Mucosa of rectum (tissue), 2 donors: ENCODE measurements at regions not wholly inside any gene's neighbourhood (a gene's known extent, or its start where the extent isn't known, plus 50 kb on each side); places are given as distances from the start of the nearest gene placed in this dataset.

ENCODE experiments used
- H3K27ac ChIP-seq, 2 donors: one replicate each; pipeline ENCODE4 v1.7.0; 2013; ENCODE audit warnings: inconsistent platforms in 2 of 2, low read depth in 2 of 2, low read length in 2 of 2
- H3K27me3 ChIP-seq, 2 donors: one replicate each; pipeline ENCODE4 v1.7.0; 2013; ENCODE audit warnings: low read length in 2 of 2; ENCODE audit not compliant: control insufficient read depth in 2 of 2, insufficient read depth in 2 of 2
- H3K36me3 ChIP-seq, 2 donors: one replicate each; pipeline ENCODE4 v1.7.0; 2013; ENCODE audit warnings: low read length in 2 of 2; ENCODE audit not compliant: control insufficient read depth in 2 of 2, insufficient read depth in 2 of 2
- H3K4me1 ChIP-seq, 2 donors: one replicate each; pipeline ENCODE4 v1.7.0; 2013; ENCODE audit warnings: low read length in 2 of 2, mild to moderate bottlenecking in 1 of 2; ENCODE audit not compliant: control insufficient read depth in 2 of 2, insufficient read depth in 2 of 2
- H3K4me3 ChIP-seq, 2 donors: one replicate each; pipeline ENCODE4 v1.7.0; 2013; ENCODE audit warnings: low read length in 2 of 2
- H3K9ac ChIP-seq, 2 donors: one replicate each; pipeline ENCODE4 v1.7.0; 2013; ENCODE audit warnings: low read length in 2 of 2, low read depth in 1 of 2, mild to moderate bottlenecking in 1 of 2
- H3K9me3 ChIP-seq, 2 donors: one replicate each; pipeline ENCODE4 v1.7.0; 2013; ENCODE audit warnings: low read length in 2 of 2; ENCODE audit not compliant: control insufficient read depth in 2 of 2
- donor health status: healthy.
- donor health status: Normal muscosa, but diverticular disease.

GRCh38 chr9:126144196-126144595, 182.4 kb upstream of the MVB12B start:
- Histone ChIP-seq H3K36me3 (no peaks in the 10 kb centered on the region), H3K27ac (no peak overlapping the region), H3K9me3 (no peaks in the 10 kb centered on the region), H3K4me1 (peaks cover 0 to 3% of the 10 kb centered on the region in 2 donors), H3K4me3 (no peak overlapping the region), H3K27me3 (peaks cover 0 to 2% of the 10 kb centered on the region in 2 donors), H3K9ac (no peak overlapping the region)

- Histone ChIP-seq H3K36me3 (no peaks in the 10 kb centered on the region), H3K9ac (no peak overlapping the region), H3K9me3 (no peaks in the 10 kb centered on the region), H3K27ac (no peak overlapping the region), H3K27me3 (peaks cover 0 to 2% of the 10 kb centered on the region in 2 donors), H3K4me3 (no peak overlapping the region), H3K4me1 (peaks cover 0 to 3% of the 10 kb centered on the region in 2 donors)
Observed at GRCh38 chr9:126144603-126145456, 181.8 kb upstream of the MVB12B start.

GRCh38 chr9:126145887-126146253, 180.8 kb upstream of the MVB12B start:
- Histone ChIP-seq H3K4me1 (peaks cover 0 to 3% of the 10 kb centered on the region in 2 donors), H3K9me3 (no peaks in the 10 kb centered on the region), H3K4me3 (no peak overlapping the region), H3K36me3 (no peaks in the 10 kb centered on the region), H3K27me3 (peaks cover 0 to 2% of the 10 kb centered on the region in 2 donors), H3K9ac (no peak overlapping the region), H3K27ac (no peak overlapping the region)

GRCh38 chr9:126146254-126147145, 180.1 kb upstream of the MVB12B start:
- H3K27ac ChIP-seq = no peak overlapping the region
- no peak overlapping the region for H3K9ac ChIP-seq
- no peak overlapping the region for H3K4me3 ChIP-seq
- H3K4me1 ChIP-seq = peaks cover 3 to 7% of the 10 kb centered on the region in 2 donors
- peaks cover 0 to 2% of the 10 kb centered on the region in 2 donors for H3K27me3 ChIP-seq
- no peaks in the 10 kb centered on the region for H3K9me3 ChIP-seq
- H3K36me3 ChIP-seq = no peaks in the 10 kb centered on the region

GRCh38 chr9:126147186-126147935, 179.3 kb upstream of the MVB12B start:
- Histone ChIP-seq H3K9me3 (no peaks in the 10 kb centered on the region), H3K4me3 (no peak overlapping the region), H3K9ac (no peak overlapping the region), H3K36me3 (no peaks in the 10 kb centered on the region), H3K27me3 (peaks cover 0 to 2% of the 10 kb centered on the region in 2 donors), H3K27ac (no peak overlapping the region), H3K4me1 (peaks cover 3 to 10% of the 10 kb centered on the region in 2 donors)

- Histone ChIP-seq H3K4me3 (no peak overlapping the region), H3K27ac (no peak overlapping the region), H3K9ac (no peak overlapping the region)
Observed at GRCh38 chr9:126147936-126148870, 178.4 kb upstream of the MVB12B start.

GRCh38 chr9:126148994-126149393, 177.6 kb upstream of the MVB12B start:
- H3K4me1 ChIP-seq = peaks cover 3 to 10% of the 10 kb centered on the region in 2 donors
- no peak overlapping the region for H3K4me3 ChIP-seq
- H3K9me3 ChIP-seq = no peaks in the 10 kb centered on the region
- no peak overlapping the region for H3K27ac ChIP-seq
- no peak overlapping the region for H3K9ac ChIP-seq
- no peaks in the 10 kb centered on the region for H3K36me3 ChIP-seq
- H3K27me3 ChIP-seq = no peaks in the 10 kb centered on the region

More at GRCh38 chr9:126147936-126148870, 178.4 kb upstream of the MVB12B start:
- Histone ChIP-seq H3K27me3 (no peaks in the 10 kb centered on the region), H3K9me3 (no peaks in the 10 kb centered on the region), H3K4me1 (peaks cover 3 to 10% of the 10 kb centered on the region in 2 donors), H3K36me3 (no peaks in the 10 kb centered on the region)

GRCh38 chr9:126149661-126150060, 177.0 kb upstream of the MVB12B start:
- peaks cover 3 to 10% of the 10 kb centered on the region in 2 donors for H3K4me1 ChIP-seq
- H3K9ac ChIP-seq = no peak overlapping the region
- H3K36me3 ChIP-seq = no peaks in the 10 kb centered on the region
- H3K4me3 ChIP-seq = no peak overlapping the region
- H3K9me3 ChIP-seq = no peaks in the 10 kb centered on the region
- no peak overlapping the region for H3K27ac ChIP-seq
- H3K27me3 ChIP-seq = peaks cover 0 to 3% of the 10 kb centered on the region in 2 donors

GRCh38 chr9:126150411-126151030, 176.1 kb upstream of the MVB12B start:
- H3K4me1 ChIP-seq = peaks cover 3 to 10% of the 10 kb centered on the region in 2 donors
- H3K4me3 ChIP-seq = no peak overlapping the region
- H3K36me3 ChIP-seq = no peaks in the 10 kb centered on the region
- H3K9ac ChIP-seq = no peak overlapping the region
- H3K27me3 ChIP-seq = peaks cover 0 to 3% of the 10 kb centered on the region in 2 donors
- no peak overlapping the region for H3K27ac ChIP-seq
- H3K9me3 ChIP-seq = no peaks in the 10 kb centered on the region
